Gastrocnemius medialis (tissue), 4 donors: ENCODE measurements at regions not wholly inside any gene's neighbourhood (a gene's known extent, or its start where the extent isn't known, plus 50 kb on each side); places are given as distances from the start of the nearest gene placed in this dataset.

Experiments used
- POLR2A ChIP-seq, 2 donors: fragments of 450-650 bp; IDR thresholded peaks; one replicate each; pipeline ENCODE4 v1.6.1; 2017; ENCODE audit warnings: antibody characterized with exemption in 2 of 2, mild to moderate bottlenecking in 2 of 2, moderate library complexity in 2 of 2
- TF ChIP-seq, protein P1 (sequence below), 5 experiments: fragments of 450-650 bp in 3 of 5; fragments of 200-600 bp in 2 of 5; sonication (generic) in 2 of 5; IDR thresholded peaks in 4 of 5; conservative IDR thresholded peaks in 1 of 5; 1 replicate in 4 of 5; 2 replicates in 1 of 5; pipeline ENCODE4 v1.5.1; 2016 to 2019; ENCODE audit warnings: antibody characterized with exemption in 5 of 5, mild to moderate bottlenecking in 3 of 5, moderate library complexity in 3 of 5

DNA sequence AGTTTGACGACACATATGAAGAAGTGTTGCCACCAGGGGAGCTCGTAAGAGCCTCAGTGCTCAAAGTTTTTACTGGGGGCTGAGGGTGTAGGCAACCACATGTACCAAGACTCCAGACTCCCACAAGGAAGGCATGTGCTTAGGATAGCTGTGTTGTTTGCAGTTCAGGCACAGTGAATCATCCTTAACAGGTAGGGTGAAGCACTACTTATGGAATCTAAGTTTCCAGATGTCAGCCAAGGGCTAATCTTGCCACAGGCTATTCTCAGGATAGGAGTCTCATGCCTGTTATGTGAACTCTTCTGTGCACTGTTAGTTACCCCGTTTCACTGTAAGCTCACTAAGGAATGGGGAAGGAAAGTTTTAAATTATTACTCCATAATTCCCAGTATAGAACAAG lies 202.6 kb downstream of the TMA16 start:
- TF ChIP-seq, protein P1, sequence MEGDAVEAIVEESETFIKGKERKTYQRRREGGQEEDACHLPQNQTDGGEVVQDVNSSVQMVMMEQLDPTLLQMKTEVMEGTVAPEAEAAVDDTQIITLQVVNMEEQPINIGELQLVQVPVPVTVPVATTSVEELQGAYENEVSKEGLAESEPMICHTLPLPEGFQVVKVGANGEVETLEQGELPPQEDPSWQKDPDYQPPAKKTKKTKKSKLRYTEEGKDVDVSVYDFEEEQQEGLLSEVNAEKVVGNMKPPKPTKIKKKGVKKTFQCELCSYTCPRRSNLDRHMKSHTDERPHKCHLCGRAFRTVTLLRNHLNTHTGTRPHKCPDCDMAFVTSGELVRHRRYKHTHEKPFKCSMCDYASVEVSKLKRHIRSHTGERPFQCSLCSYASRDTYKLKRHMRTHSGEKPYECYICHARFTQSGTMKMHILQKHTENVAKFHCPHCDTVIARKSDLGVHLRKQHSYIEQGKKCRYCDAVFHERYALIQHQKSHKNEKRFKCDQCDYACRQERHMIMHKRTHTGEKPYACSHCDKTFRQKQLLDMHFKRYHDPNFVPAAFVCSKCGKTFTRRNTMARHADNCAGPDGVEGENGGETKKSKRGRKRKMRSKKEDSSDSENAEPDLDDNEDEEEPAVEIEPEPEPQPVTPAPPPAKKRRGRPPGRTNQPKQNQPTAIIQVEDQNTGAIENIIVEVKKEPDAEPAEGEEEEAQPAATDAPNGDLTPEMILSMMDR (IDR thresholded peaks at IDR 0.05 in 4 of 5, conservative IDR thresholded peaks at IDR 0.05 in 1 of 5), result no peak
- no peak for TF ChIP-seq POLR2A (IDR thresholded peaks at IDR 0.05)
